ENCODE measurements at regions not wholly inside any gene's neighbourhood (a gene's known extent, or its start where the extent isn't known, plus 50 kb on each side); places are given as distances from the start of the nearest gene placed in this dataset.

- H3K4me3 Mint-ChIP-seq (ENCODE audit: low read depth), result no peak overlapping the region
- H3K36me3 Mint-ChIP-seq (ENCODE audit: insufficient read depth), result no peaks in the 10 kb centered on the region
- no peak for DNase-seq (ENCODE audit: low spot score, unreplicated experiment)
- no peak for TF ChIP-seq CTCF (IDR thresholded peaks at IDR 0.05; ENCODE audit: unreplicated experiment)
- H3K27me3 Mint-ChIP-seq, result peaks cover 5% of the 10 kb centered on the region
- peaks cover 13% of the 10 kb centered on the region for H3K4me1 Mint-ChIP-seq (ENCODE audit: low read depth)
- no peak overlapping the region for H3K27ac Mint-ChIP-seq
- H3K9me3 Mint-ChIP-seq (ENCODE audit: low read depth), result no peaks in the 10 kb centered on the region
Observed at GRCh38 chr15:39174332-39174731, 406.5 kb upstream of the THBS1 start.

GRCh38 chr15:39176030-39176429 lies 404.8 kb upstream of the THBS1 start:
- TF ChIP-seq CTCF (IDR thresholded peaks at IDR 0.05; ENCODE audit: unreplicated experiment), result no peak
- Mint-ChIP-seq H3K4me1 (ENCODE audit: low read depth) (peaks cover 23% of the 10 kb centered on the region), H3K4me3 (ENCODE audit: low read depth) (no peak overlapping the region), H3K9me3 (ENCODE audit: low read depth) (no peaks in the 10 kb centered on the region), H3K27me3 (no peaks in the 10 kb centered on the region), H3K27ac (no peak overlapping the region), H3K36me3 (ENCODE audit: insufficient read depth) (no peaks in the 10 kb centered on the region)
- no peak for DNase-seq (ENCODE audit: low spot score, unreplicated experiment)

- Mint-ChIP-seq H3K4me3 (ENCODE audit: low read depth) (no peak overlapping the region), H3K4me1 (ENCODE audit: low read depth) (peaks cover 35% of the 10 kb centered on the region), H3K9me3 (ENCODE audit: low read depth) (no peaks in the 10 kb centered on the region), H3K27me3 (no peaks in the 10 kb centered on the region), H3K36me3 (ENCODE audit: insufficient read depth) (no peaks in the 10 kb centered on the region), H3K27ac (no peak overlapping the region)
- no peak for TF ChIP-seq CTCF (IDR thresholded peaks at IDR 0.05; ENCODE audit: unreplicated experiment)
- no peak for DNase-seq (ENCODE audit: low spot score, unreplicated experiment)
Observed at GRCh38 chr15:39177561-39177960, 403.3 kb upstream of the THBS1 start.

- Mint-ChIP-seq H3K36me3 (ENCODE audit: insufficient read depth) (no peaks in the 10 kb centered on the region), H3K4me3 (ENCODE audit: low read depth) (no peak overlapping the region), H3K9me3 (ENCODE audit: low read depth) (no peaks in the 10 kb centered on the region), H3K4me1 (ENCODE audit: low read depth) (peaks cover 26% of the 10 kb centered on the region), H3K27me3 (no peaks in the 10 kb centered on the region), H3K27ac (no peak overlapping the region)
- DNase-seq (ENCODE audit: low spot score, unreplicated experiment), result no peak
- TF ChIP-seq CTCF (IDR thresholded peaks at IDR 0.05; ENCODE audit: unreplicated experiment), result no peak
Observed at GRCh38 chr15:39180030-39180429, 400.8 kb upstream of the THBS1 start.

GRCh38 chr15:39180483-39180933 lies 400.4 kb upstream of the THBS1 start:
- no peaks in the 10 kb centered on the region for H3K36me3 Mint-ChIP-seq (ENCODE audit: insufficient read depth)
- no peak for DNase-seq (ENCODE audit: low spot score, unreplicated experiment)

More at GRCh38 chr15:39180483-39180933, 400.4 kb upstream of the THBS1 start:
- Mint-ChIP-seq H3K27me3 (peaks cover 2% of the 10 kb centered on the region), H3K4me3 (ENCODE audit: low read depth) (no peak overlapping the region), H3K9me3 (ENCODE audit: low read depth) (no peaks in the 10 kb centered on the region), H3K4me1 (ENCODE audit: low read depth) (peaks cover 26% of the 10 kb centered on the region), H3K27ac (no peak overlapping the region)
- no peak for TF ChIP-seq CTCF (IDR thresholded peaks at IDR 0.05; ENCODE audit: unreplicated experiment)

Measured in progenitor cell of endocrine pancreas (in vitro differentiated cells).